H1 (cell line): ENCODE measurements at regions not wholly inside any gene's neighbourhood (a gene's known extent, or its start where the extent isn't known, plus 50 kb on each side); places are given as distances from the start of the nearest gene placed in this dataset.

Experiments
- CTCF ChIA-PET: fragments of 300-600 bp; sonication (Branson Sonifier 250); formaldehyde crosslinking; loops from one replicate; lab custom pipeline; 2021; ENCODE audit not compliant: partially characterized antibody; lab: Charles Lee
- POLR2A ChIA-PET: fragments of 300-600 bp; sonication (Branson Sonifier 250); formaldehyde crosslinking; loops from one replicate; lab custom pipeline; 2021; ENCODE audit warnings: inconsistent platforms; ENCODE audit not compliant: partially characterized antibody; lab: Charles Lee
- DNase-seq, 2 experiments: peaks; one replicate each; pipeline versions ENCODE4 v3.0.0 to v3.0.0-alpha.2; 2010 to 2022; ENCODE audit warnings: low spot score in 2 of 2, low read depth in 1 of 2, mixed read lengths in 1 of 2
- FAIRE-seq: peaks from 2 replicates; lab custom pipeline; 2011; peaks lifted over from hg19 to GRCh38; lab: Jason Lieb, UNC
- H2AFZ ChIP-seq: 2 replicates; pipeline ENCODE4 v1.8.1; 2012; ENCODE audit warnings: low read length, inconsistent platforms
- H2AK5ac ChIP-seq: 2 replicates; pipeline ENCODE4 v1.6.1; 2013; ENCODE audit warnings: low read depth, low read length
- H2BK120ac ChIP-seq: replicated peaks from 2 replicates; pipeline ENCODE3; 2013; ENCODE audit warnings: low read depth, low read length, inconsistent platforms
- H2BK12ac ChIP-seq: 2 replicates; pipeline ENCODE4 v1.6.1; 2013; ENCODE audit warnings: low read depth, low read length
- H2BK15ac ChIP-seq: 2 replicates; pipeline ENCODE4 v1.6.1; 2013; ENCODE audit warnings: low read length
- H2BK20ac ChIP-seq: 2 replicates; pipeline ENCODE4 v1.6.1; 2013; ENCODE audit warnings: low read length
- H2BK5ac ChIP-seq: 2 replicates; pipeline ENCODE4 v1.6.1; 2013; ENCODE audit warnings: low read depth, low read length
- H3K14ac ChIP-seq: 2 replicates; pipeline ENCODE4 v1.6.1; 2013; ENCODE audit warnings: inconsistent platforms; ENCODE audit not compliant: insufficient read length
- H3K18ac ChIP-seq: 2 replicates; pipeline ENCODE4 v1.6.1; 2013; ENCODE audit warnings: low read length; ENCODE audit errors: extremely low read depth
- H3K23ac ChIP-seq: 2 replicates; pipeline ENCODE4 v1.6.1; 2013; ENCODE audit warnings: inconsistent platforms; ENCODE audit not compliant: insufficient read length
- H3K23me2 ChIP-seq: 2 replicates; pipeline ENCODE4 v1.6.1; 2013; ENCODE audit warnings: low read depth, low read length
- H3K27ac ChIP-seq: 2 replicates; pipeline ENCODE4 v1.6.1; 2011; ENCODE audit warnings: low read depth, low read length, inconsistent platforms
- H3K27me3 ChIP-seq, 4 experiments: replicated peaks in 1 of 4; 1 replicate in 1 of 4; 2 replicates in 3 of 4; pipeline versions ENCODE4 v1.6.1 to v1.8.1; 2011 to 2013; ENCODE audit warnings: low read length in 3 of 4, mild to moderate bottlenecking in 3 of 4, inconsistent platforms in 2 of 4, mixed read lengths in 2 of 4, moderate library complexity in 1 of 4; ENCODE audit not compliant: control insufficient read depth in 3 of 4, insufficient read depth in 3 of 4; ENCODE audit errors: extremely low read depth in 1 of 4
- H3K36me3 ChIP-seq, 4 experiments: 2 replicates each; pipeline versions ENCODE4 v1.6.1 to v1.8.1; 2011 to 2013; ENCODE audit warnings: mild to moderate bottlenecking in 4 of 4, low read length in 3 of 4, moderate library complexity in 2 of 4, control low read depth in 1 of 4, inconsistent platforms in 1 of 4; ENCODE audit not compliant: insufficient read depth in 4 of 4, control insufficient read depth in 2 of 4
- H3K4ac ChIP-seq: replicated peaks from 2 replicates; pipeline ENCODE3; 2013; ENCODE audit warnings: low read length, low read depth, mixed read lengths, inconsistent platforms; ENCODE audit not compliant: insufficient read length
- H3K4me1 ChIP-seq, 4 experiments: replicated peaks in 1 of 4; 1 replicate in 1 of 4; 2 replicates in 3 of 4; pipeline versions ENCODE4 v1.6.1 to v1.8.1; 2011 to 2013; ENCODE audit warnings: low read length in 3 of 4, inconsistent platforms in 2 of 4, mixed read lengths in 1 of 4; ENCODE audit not compliant: insufficient read depth in 4 of 4, control insufficient read depth in 3 of 4
- H3K4me2 ChIP-seq, 2 experiments: 2 replicates each; pipeline versions ENCODE4 v1.6.1 to v1.8.1; 2011 to 2013; ENCODE audit warnings: low read depth in 2 of 2, low read length in 2 of 2, control low read depth in 1 of 2, inconsistent platforms in 1 of 2, mild to moderate bottlenecking in 1 of 2; ENCODE audit not compliant: insufficient read depth in 1 of 2
- H3K4me3 ChIP-seq, 4 experiments: fragments of 200-600, 300-600 bp in 1 of 4; sonication (generic), shearing (Covaris generic), sonication (Bioruptor Twin) in 1 of 4; 2 replicates each; pipeline versions ENCODE4 v1.5.1 to v1.8.1; 2011 to 2016; ENCODE audit warnings: low read length in 4 of 4, low read depth in 3 of 4, control low read depth in 2 of 4, inconsistent platforms in 2 of 4, mild to moderate bottlenecking in 2 of 4, mixed read lengths in 1 of 4, moderate library complexity in 1 of 4; ENCODE audit not compliant: insufficient read depth in 2 of 4; ENCODE audit errors: extremely low read depth in 1 of 4
- H3K56ac ChIP-seq: replicated peaks from 2 replicates; pipeline ENCODE3; 2013; ENCODE audit warnings: low read depth, mild to moderate bottlenecking, mixed read lengths, low read length, inconsistent platforms; ENCODE audit not compliant: insufficient read length
- H3K79me1 ChIP-seq: 2 replicates; pipeline ENCODE4 v1.6.1; 2013; ENCODE audit warnings: low read depth, low read length, control low read depth
- H3K79me2 ChIP-seq, 2 experiments: 2 replicates each; pipeline versions ENCODE4 v1.6.1 to v1.8.1; 2012 to 2013; ENCODE audit warnings: low read length in 2 of 2, mild to moderate bottlenecking in 2 of 2, inconsistent platforms in 1 of 2; ENCODE audit not compliant: insufficient read depth in 2 of 2, control insufficient read depth in 1 of 2
- H3K9ac ChIP-seq, 4 experiments: replicated peaks in 1 of 4; 1 replicate in 1 of 4; 2 replicates in 3 of 4; pipeline versions ENCODE4 v1.6.1 to v1.8.1; 2011 to 2013; ENCODE audit warnings: low read depth in 3 of 4, low read length in 3 of 4, control low read depth in 2 of 4, mild to moderate bottlenecking in 2 of 4, moderate library complexity in 2 of 4, inconsistent platforms in 1 of 4; ENCODE audit errors: extremely low read depth in 1 of 4
- H3K9me3 ChIP-seq, 2 experiments: 2 replicates each; pipeline versions ENCODE4 v1.6.1 to v1.8.1; 2012 to 2013; ENCODE audit warnings: mild to moderate bottlenecking in 2 of 2, moderate library complexity in 2 of 2, control low read depth in 1 of 2, inconsistent platforms in 1 of 2, low read depth in 1 of 2, low read length in 1 of 2, mixed read lengths in 1 of 2; ENCODE audit not compliant: insufficient read depth in 2 of 2
- H4K20me1 ChIP-seq, 2 experiments: replicated peaks in 1 of 2; 2 replicates each; pipeline versions ENCODE3 to v1.8.1; 2011 to 2013; ENCODE audit warnings: inconsistent platforms in 2 of 2, low read length in 2 of 2, mild to moderate bottlenecking in 1 of 2; ENCODE audit not compliant: insufficient read depth in 2 of 2, control insufficient read depth in 1 of 2
- H4K5ac ChIP-seq: 2 replicates; pipeline ENCODE4 v1.6.1; 2013; ENCODE audit warnings: low read length, low read depth, mixed read lengths, inconsistent platforms; ENCODE audit not compliant: insufficient read length
- H4K8ac ChIP-seq: 2 replicates; pipeline ENCODE4 v1.8.0; 2013; ENCODE audit warnings: mild to moderate bottlenecking, moderate library complexity, low read length, inconsistent platforms; ENCODE audit not compliant: insufficient read depth; ENCODE audit errors: extremely low read depth
- H4K91ac ChIP-seq: replicated peaks from 2 replicates; pipeline ENCODE3; 2013; ENCODE audit warnings: low read length, mixed read lengths, inconsistent platforms; ENCODE audit not compliant: insufficient read length
- EP300 ChIP-seq, 2 experiments: IDR thresholded peaks; 1 replicate in 1 of 2; 2 replicates in 1 of 2; pipeline ENCODE4 v1.6.1; 2011 to 2012; ENCODE audit warnings: low read depth in 2 of 2, low read length in 2 of 2, mild to moderate bottlenecking in 2 of 2, borderline replicate concordance in 1 of 2, inconsistent platforms in 1 of 2, moderate library complexity in 1 of 2
- WGBS, 2 experiments: shearing (Covaris generic) in 1 of 2; methylation state at CpG; one replicate each; pipeline versions ENCODE4 v1.1.6 to v1.1.7; 2013 to 2015; ENCODE audit warnings: low lambda C conversion rate in 2 of 2, mixed read lengths in 2 of 2, inconsistent platforms in 1 of 2, low coverage in 1 of 2, missing lambda C conversion rate in 1 of 2; ENCODE audit not compliant: insufficient replicate concordance in 2 of 2, insufficient coverage in 1 of 2, insufficient read length in 1 of 2; ENCODE audit errors: extremely low coverage in 1 of 2, missing lambda C conversion rate in 1 of 2; 5-methylcytosine and 5-hydroxymethylcytosine counted together

- 97% methylated on average over 19 of the region's 19 CpGs; no CpG with 5 or more reads in 1 of the 2 experiments for WGBS, 2 experiments
- DNase-seq, result no peak
- Histone ChIP-seq H3K23ac (no peak overlapping the region), H3K23me2 (no peaks in the 10 kb centered on the region), H4K8ac (no peak overlapping the region), H3K79me1 (no peaks in the 10 kb centered on the region), H3K4me2 (no peak overlapping the region), H3K56ac (no peak overlapping the region), H2AK5ac (no peak overlapping the region), H3K9me3 (no peaks in the 10 kb centered on the region)
- TF ChIP-seq EP300 (IDR thresholded peaks at IDR 0.05; ENCODE audit: borderline replicate concordance in 1 of 2, low read depth in 2 of 2, low read length in 2 of 2), result no peak
- TF ChIP-seq, all 59 proteins: peak for 0
- no peak overlapping the region for H2BK12ac ChIP-seq
- no peak overlapping the region for H2BK15ac ChIP-seq
- no peak overlapping the region for H3K4ac ChIP-seq
- POLR2A ChIA-PET, result no interaction called here
- no peak overlapping the region for H3K9ac ChIP-seq
- H3K27me3 ChIP-seq, result no peaks in the 10 kb centered on the region
- no peaks in the 10 kb centered on the region for H3K36me3 ChIP-seq
- H3K18ac ChIP-seq, result no peak overlapping the region
- H3K79me2 ChIP-seq, result no peaks in the 10 kb centered on the region
- CTCF ChIA-PET, result interaction anchor here (0.6 kb wide), 1 partner anchor 131 kb away, joined by 3 read pairs; no protein-coding TSS in a partner anchor
- H4K5ac ChIP-seq, result no peak overlapping the region
- FAIRE-seq, result no peak
- no peaks in the 10 kb centered on the region for H4K20me1 ChIP-seq
- H3K4me3 ChIP-seq, result no peak overlapping the region
- no peaks in the 10 kb centered on the region for H3K4me1 ChIP-seq
- no peak overlapping the region for H2BK5ac ChIP-seq
- no peak overlapping the region for H3K27ac ChIP-seq
- H2BK20ac ChIP-seq, result no peak overlapping the region
- no peak overlapping the region for H3K14ac ChIP-seq
- no peak overlapping the region for H4K91ac ChIP-seq
- no peak overlapping the region for H2AFZ ChIP-seq
- H2BK120ac ChIP-seq, result no peak overlapping the region
Measured at GRCh38 chr5:104443706-104444105, 881.1 kb upstream of the NUDT12 start.
